LHCN-M2 (cell line): ENCODE measurements at regions not wholly inside any gene's neighbourhood (a gene's known extent, or its start where the extent isn't known, plus 50 kb on each side); places are given as distances from the start of the nearest gene placed in this dataset.
"Not testable (repeated sequence)": the region's sequence is repeated elsewhere in the genome, so short reads cannot be mapped to it uniquely, and the experiment has no call there.

ENCODE experiments used
- DNase-seq: peaks from one replicate; pipeline ENCODE4 v3.0.0-alpha.2; 2012; ENCODE audit warnings: low read depth

DNA sequence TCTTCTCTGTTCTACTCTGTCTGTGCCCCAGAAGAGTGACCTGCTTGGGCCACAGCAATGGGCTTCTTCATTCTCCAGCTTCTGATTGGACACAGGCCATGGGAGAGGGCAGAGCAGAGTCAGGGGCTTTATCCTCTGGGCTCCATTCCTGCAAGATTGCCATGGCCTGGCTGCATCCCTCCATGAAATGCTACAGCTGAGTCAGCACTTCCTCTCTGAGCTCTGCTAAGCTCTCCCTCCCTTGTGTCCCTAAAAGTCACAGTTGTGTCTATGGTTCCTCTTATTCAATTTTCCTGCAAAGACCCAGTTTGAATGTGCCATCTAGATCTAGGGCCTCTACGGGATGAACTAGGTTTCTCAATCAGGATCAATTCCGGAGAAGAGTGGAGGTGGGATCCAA lies 903.8 kb downstream of the TYW1 start:
- DNase-seq: no peak

DNA sequence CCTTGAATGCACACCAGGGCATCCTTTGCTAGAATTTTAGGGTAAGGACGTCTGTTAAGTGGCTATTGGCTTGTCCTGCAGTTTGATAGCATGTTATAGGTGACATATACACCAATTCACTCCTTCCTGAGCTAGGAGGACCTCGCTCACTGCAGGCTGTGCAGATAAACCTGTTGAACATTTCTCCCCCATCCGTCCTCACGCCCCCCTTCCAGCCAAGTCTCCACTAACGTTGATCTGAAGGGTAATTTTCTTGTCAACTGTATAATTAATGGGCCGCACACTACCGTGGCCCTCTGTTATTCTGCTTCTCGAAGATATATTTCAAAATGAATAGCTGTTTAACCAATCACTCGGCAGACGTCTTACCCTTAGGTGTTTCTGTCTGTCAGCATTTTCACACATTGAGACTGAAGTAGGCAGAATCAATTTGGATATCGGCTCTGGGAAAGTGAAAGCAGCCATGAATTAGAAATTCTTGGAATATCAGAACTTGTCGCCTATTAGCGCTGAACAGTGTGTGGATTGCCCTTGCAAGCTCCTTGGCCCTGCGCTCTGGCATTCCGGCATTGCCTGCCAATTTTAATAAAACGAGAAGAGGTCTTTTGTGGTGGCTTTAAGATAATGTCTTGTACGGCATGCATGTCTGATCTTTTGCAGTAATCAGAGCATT lies 905.3 kb downstream of the TYW1 start:
- DNase-seq: no peak

DNA sequence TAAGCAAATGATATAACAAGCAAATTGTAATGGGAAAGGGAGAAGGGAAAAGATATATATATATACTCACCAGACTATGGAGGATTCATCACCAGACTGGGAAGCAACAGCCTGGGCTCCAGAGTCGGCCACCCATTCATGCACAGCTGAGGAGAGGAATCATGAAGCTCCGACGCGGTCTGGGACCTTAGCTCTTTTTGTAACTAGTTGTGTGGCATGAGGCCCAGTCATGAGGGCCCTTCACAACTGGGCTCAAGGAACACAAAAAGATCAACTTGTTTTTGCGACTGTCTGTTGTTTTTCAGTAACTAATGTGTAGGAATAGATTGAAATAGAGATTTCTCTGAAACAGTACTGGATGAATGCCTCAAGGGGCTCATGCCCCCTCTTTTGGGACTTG lies 911.2 kb downstream of the TYW1 start:
- no peak for DNase-seq

DNA sequence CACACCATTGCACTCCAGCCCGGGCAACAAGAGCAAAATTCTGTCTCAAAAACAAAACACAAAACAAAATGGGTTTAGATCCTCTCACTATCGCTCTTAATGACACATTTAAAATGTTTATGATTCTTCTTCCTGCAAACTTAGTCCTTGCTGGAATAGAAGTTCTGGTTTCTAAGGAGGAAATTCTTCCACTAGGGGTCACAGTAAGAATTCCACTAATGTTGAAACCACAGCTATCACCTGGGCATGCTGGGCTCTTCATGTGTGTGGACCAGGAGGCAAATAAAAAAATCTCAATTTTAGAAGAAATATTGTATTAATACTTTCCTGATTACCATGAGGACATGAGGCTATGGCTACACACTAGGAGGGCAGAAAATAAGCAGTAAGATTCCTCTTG lies 915.8 kb downstream of the TYW1 start:
- no peak for DNase-seq

DNA sequence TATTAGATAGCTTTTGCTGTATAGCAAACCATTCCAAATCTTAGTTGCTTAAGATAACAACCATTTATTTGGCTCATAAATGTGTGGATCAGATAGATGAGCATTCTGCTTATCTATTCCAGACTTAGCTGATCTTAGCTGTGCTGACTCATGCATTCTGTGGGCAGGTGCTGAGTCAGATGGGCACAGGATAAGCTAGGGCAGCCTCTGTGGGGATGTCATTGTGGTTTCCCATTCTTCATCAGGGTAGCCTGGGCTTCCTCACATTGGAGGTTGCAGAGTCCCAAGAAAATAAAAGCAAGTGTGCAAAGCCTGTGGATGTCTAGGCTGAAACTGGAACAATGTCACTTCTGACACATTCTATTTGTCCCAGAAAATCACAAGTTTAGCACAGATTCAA lies 917.0 kb downstream of the TYW1 start:
- DNase-seq: no peak

DNA sequence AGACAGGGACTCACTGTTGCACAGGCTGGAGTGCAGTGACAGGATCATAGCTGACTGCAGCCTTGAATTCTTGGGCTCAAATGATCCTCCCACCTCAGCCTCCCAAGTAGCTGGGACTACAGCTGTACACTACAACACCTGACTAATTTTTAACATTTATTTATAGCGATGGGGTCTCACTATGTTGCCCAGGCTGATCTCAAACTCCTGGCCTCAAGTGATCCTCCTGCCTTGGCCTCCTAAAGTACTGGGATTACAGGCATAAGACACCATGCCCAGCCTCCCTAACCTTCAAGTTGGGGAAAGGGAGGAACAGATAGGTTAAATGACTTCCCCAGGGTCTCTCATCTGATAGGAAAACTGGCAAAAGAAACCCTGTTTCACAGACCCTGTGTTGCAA lies 919.5 kb downstream of the TYW1 start:
- DNase-seq: not testable (repeated sequence)

DNA sequence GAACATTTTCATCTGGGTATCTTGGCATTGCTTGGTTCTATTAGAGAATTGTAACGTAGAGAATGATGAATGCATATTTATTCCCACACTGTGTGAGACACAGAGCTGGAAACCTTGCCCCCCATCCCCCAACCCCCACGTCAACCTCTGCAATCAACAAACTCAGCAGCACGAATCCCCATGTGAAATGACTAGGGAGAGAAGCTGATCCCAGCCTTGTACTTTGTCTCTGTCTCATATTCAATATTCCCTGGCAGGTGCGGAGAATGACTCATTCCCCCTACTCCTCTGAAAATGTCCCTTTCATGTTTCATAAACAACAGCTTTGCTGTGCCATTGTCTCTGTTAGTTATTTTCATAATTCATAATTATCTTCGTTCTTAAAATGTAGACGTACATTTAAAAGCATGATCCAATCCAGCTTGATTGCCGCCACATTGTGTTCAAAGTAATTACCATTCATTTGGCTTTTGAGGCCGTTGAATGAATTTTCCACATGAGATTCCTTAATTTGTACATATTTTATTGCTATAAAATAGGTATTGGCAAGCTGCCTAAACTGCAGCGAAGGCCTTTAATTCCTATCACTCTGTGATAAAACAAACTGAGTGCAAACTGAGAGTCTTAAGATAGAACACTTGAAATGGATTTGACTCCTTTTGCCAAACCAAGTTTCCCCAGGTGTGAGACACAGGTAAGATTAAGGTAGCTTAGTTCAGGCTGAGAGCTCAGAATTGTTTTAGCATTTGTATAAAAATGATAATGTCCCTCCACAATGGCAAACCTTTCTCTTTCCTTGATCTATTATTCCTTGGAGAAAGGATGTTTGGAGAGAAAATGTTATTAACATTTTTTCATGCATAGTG lies 920.2 kb downstream of the TYW1 start:
- no peak for DNase-seq

DNA sequence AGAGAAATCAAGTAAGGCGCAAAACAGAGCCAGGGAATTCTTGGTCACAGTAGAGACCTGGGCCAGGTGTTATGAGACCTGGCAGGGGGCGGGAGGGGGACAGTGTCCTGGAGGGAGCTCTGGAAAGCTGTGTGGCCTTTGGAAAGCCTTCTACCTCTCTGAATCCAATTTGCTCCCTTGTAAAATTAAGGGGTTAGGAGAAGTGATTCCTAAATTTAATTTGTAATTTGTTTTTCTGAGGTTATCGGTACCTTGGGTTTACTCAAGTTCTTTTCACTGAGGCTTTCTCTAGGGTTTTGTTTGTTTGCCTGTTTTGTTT lies 920.8 kb downstream of the TYW1 start:
- no peak for DNase-seq

DNA sequence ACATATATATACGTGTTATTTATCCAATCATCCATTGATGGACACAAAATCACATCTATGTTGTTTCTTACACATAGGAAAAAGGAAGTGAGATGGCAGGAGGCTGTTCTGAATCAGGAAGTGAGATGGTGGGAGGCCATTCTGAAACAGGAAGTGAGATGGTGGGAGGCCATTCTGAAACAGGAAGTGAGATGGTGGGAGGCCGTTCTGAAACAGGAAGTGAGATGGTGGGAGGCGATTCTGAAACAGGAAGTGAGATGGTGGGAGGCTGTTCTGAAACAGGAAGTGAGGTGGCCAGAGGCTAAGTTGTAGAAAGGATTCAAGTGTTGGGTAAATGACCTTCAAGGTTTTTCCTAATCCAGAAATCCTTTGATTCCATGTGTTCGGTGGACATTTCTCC lies 921.5 kb downstream of the TYW1 start:
- DNase-seq: no peak

DNA sequence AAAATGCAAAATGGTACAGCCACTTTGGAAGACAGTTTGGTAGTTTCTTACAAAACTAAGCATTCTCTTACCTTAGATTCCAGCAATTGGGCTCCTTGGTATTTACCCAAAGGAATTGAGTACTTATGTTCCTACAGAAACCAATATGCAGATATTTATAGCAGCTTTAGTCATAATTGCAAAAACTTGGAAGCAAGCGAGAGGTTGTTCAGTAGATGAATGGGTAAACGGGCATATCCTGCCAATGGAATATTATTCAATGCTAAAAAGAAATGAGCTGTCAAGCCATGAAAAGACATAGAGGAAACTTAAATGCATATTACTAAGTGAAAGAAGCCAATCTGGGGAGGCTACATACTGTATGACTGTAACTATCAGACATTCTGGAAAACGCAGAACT lies 926.7 kb downstream of the TYW1 start:
- no peak for DNase-seq

DNA sequence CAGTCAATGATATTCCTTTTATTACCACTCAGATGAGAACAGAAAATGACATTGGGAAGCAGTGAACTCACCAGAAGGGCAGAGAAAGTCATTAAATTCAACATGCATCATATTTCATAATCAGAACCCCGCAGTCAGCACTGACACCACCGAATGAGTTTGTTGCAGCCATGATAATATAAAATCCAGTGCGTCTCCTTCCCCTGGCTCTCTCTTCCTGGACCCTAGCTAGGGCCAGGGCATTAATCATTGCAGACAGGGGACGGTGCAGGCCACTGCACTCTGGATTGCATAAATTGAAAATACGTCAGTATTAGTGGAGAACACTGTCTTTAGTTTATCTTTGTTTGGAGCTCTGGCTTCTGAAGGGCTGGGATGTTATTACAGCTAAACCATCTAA lies 931.5 kb downstream of the TYW1 start:
- DNase-seq: no peak

DNA sequence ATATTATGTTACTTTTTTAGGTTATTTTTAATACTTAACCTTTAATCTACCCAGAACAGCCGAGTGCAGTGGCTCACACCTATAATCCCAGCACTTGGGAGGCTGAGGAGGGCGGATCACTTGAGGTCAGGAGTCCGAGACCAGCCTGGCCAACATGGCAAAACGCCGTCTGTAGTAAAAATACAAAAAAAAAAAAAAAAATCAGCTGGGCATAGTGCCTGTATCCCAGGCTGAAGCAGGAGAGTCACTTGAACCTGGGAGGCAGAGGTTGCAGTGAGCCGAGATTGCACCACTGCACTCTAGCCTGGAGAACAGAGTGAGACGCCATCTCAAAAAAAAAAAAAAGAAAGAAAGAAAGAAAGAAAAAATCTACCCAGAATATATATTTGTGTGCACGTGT lies 939.8 kb downstream of the TYW1 start:
- DNase-seq: not testable (repeated sequence)

DNA sequence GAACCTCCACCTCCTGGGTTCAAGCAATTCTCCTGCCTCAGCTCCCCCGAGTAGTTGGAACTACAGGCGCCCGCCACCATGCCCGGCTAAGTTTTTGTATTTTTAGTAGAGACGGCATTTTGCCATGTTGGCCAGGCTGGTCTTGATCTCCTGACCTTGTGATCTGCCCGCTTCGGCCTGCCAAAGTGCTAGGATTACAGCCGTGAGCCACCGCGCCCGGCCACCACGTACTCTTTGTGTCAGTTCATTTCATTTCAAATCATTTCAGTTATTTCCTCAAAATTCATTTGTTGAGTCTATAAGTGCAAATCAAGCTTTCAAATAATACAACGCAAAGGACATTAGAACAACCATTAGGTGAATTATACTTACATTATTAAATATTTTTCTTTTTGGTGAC lies 943.8 kb downstream of the TYW1 start:
- DNase-seq: no peak

DNA sequence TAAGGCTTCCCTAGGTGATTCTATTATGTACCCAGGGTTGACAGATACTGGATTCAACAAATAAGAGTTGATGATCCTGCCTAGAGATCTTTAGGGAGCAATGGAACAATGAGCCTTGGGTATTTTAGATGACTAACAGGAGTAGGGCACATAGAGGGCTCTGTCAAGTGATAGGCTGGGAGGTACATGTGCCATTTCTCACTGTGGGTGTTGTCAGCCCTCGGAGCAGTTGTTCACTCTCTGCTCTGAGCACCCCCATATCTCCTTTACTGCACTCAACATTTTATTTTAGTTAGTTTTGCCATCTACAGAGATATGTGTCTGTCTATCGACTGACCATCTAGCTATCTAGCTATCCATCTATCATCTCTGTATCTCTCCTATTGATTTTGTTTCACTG lies 950.6 kb downstream of the TYW1 start:
- no peak for DNase-seq

DNA sequence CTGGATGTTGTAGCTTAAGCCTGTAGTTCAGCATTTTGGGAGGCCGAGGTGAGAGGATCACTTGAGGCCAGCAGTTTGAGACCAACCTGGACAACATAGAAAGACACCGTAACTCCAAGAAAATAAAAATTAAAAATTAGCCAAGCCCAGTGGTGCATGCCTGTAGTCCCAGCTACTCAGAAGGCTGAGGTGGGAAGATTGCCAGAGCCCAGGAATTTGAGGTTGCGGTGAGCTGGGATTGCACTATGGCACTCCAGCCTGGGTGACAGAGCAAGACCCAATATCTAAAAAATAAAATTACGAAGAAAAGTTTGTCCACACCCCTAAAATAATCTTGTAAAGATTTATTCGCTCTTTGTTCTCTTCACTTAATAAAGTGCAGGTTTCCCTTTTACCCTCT lies 951.0 kb downstream of the TYW1 start:
- DNase-seq: no peak

DNA sequence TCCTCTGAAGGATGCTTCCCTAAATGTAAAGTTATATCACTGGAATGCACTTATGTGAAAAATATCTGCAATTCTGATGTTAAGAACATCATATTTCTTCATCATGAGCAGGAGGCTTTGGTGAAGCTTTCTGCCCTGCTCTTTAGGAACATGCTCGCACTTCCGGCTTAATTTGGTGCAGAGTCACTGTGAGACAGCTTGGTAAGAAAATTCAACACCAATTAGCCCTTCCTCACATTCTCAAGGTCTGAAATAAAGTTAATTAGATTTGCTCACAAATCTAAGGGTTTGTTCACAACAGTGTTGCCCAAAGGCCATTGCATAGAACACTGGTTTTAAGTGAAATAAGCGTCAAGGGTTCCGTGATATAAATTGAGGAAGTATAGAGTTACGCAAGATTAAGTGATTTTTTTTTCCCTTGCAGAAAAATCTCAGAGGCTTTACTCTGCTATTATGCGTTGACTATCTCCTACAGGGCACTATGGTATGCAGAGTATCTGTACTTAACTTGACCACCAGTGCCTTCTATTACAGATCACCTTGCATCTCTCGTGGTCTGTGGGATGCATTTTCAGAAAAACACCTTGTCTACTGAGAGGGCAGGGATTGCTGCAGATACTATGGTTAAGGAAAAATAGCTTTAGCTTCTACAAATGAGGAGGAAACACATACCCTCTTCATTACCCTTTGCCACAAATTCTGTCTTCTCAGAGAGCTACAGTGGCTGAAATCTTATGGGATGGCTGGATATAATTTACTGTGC lies 953.9 kb downstream of the TYW1 start:
- DNase-seq: no peak

DNA sequence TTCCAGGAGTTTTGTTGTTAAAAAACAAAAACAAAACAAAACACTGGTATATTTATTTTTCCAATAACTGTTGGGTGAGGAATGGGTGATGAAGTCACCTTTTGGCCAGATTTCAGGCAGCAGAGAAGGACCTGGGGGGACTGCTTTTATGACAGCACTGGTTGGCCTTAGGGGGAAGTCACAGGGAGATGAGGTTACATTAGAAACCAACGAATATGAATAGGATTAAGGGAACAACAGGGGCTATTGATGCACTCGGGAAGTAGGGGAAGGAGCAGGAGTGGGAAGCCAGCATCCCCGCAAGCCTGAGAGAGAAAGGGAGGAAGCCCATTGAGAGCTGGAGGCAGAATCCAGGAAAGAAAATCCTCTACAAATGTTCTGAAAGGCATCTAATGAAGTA lies 958.4 kb downstream of the TYW1 start:
- no peak for DNase-seq

DNA sequence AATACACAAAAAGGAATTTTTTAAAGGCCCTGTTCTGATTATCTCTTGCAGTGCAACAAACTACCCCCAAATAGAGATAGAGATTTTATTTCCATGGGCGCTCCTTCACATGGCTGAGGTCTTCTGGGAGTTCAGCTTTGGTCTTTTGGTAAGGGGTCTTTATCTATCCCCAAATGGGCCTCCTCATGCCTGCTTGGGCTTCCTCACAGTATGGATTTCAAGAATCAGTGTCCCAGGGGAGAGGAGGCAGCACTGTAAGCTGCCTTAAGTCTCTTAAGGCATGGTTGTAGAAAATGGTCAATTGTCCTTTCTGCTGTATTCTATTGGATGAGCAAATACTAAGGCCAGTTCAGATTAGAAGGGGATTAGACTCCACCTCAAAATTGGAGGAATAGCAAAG lies 966.2 kb downstream of the TYW1 start:
- DNase-seq: no peak

DNA sequence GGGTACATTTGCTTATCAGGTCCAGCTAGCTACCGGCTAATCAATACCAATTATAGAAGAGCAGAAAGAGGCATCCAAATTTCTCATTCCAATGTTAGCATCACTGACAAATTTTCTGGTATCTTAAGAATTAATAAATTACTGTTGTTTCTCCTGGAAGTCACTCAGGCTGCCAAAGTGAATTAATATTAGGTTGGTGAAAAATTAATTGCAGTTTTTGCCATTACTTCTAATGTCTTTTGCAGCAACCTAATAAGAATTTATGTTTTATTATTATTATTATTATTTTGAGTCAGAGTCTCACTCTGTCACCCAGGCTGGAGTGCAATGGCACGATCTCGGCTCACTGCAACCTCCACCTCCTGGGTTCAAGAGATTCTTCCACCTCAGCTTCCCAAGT lies 979.9 kb downstream of the TYW1 start:
- DNase-seq: no peak

DNA sequence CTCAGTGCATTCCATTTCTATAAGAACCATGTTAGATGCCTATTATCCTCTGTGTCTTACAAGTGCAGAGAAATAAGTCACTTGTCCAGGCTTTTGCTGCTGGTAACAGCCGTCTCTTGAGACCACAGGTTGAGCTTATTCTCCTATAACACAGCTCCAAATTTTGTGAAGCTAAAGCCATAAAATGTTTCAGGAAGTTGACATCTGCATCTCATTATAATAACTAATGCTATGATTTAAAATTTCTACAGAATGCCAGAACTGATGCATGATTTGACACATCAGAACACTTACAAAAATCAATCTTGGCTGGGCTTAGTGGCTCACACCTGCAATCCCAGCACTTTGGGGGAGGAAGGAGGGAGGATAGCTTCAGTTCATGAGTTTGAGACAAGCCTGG lies 986.9 kb downstream of the TYW1 start:
- DNase-seq: no peak

DNA sequence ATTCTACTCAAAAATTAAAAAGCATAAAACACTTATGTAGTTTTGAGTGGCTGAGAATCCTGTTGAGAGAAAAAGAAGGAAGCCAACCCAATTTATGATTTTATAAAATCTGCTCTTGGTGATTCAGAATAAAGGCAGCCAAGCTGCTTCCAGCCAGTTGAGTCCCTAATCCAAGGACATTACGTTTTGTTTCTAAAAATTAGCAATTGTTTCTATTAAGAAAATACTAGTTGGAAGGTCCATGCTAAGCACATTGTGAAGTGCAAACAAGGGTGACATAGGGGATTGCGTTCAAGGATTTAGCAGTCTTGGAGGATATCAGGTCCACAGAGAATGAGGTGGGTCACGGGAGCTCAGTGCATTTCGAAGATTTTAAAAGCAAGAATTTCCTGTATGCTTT lies 987.7 kb downstream of the TYW1 start:
- no peak for DNase-seq

DNA sequence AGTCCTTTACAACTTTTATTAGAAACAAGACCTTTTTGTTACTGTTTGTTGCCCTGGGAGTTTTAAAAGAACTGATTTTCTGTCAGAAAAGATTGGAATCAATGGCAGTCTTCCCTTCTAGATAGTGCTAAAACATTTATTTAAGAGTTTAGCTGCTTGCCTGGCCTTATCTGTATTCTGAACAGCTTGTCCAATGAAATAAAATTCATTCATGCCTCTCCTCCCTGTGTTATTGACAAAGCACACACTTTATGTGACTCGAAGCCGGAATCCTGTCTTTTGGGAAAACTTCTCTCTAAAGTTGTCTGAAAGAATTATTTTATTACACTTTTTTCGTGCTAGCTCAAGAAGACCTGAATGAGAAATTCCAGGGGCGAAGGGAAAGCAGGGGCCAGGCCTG lies 992.5 kb downstream of the TYW1 start:
- DNase-seq: no peak

DNA sequence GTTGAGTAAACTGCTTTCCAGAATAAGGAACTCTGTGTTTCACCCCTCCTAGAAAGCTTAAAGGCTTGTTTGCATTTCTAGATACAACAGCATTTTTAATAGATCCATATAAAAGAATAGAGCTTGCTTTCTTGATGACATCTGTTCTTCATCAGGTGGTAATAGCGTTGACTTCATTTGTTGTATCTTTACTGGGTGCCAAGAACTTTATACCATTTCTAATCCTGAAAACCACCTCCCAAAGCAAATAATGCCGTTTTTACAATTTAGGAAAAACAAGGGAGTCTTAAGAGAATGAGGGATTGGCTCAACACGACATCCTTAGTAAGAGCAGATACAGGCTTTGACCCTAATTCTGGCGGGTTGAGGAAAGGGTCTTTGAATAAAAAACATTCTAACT lies 993.4 kb downstream of the TYW1 start:
- no peak for DNase-seq
